ENCODE measurements at regions not wholly inside any gene's neighbourhood (a gene's known extent, or its start where the extent isn't known, plus 50 kb on each side); places are given as distances from the start of the nearest gene placed in this dataset.

DNA sequence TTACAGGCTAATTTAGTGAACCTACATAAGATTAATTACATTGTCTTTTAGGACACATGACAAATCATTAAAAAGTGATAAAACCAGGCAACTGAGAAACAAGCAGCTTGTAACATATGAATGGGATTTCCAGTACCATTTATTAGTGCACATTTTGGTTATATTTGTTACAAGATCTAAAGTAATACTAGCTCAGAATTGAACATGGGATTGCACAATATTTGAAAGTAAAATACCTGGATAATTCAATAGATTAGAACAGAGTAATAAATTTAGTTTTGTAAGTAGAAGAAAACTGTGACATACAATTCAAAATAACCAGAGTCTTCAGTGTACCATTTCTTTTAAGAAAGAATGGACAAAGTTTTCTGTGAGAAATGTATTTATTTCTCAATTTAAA, 1400.7 kb upstream of the ACVR2A start:
- no peaks in the 10 kb centered on the region for H3F3A ChIP-seq (replicated peaks; ENCODE audit: low read depth)
- DNase-seq (ENCODE audit: low spot score), result no peak
- H3K4me3 ChIP-seq, result no peak overlapping the region
- H3K4me2 ChIP-seq, result no peak overlapping the region
- H3K36me3 ChIP-seq (ENCODE audit: insufficient read depth), result no peaks in the 10 kb centered on the region
- no peak for ATAC-seq
- no peak overlapping the region for H3K27ac Mint-ChIP-seq
- H3K9me3 Mint-ChIP-seq, result peaks cover 3% of the 10 kb centered on the region; the same call in 1 of the 3 replicates
- H3K27me3 ChIP-seq (ENCODE audit: insufficient read depth), result no peaks in the 10 kb centered on the region
- peaks cover 4% of the 10 kb centered on the region for H3K4me1 Mint-ChIP-seq
- H3K79me2 ChIP-seq (replicated peaks; ENCODE audit: insufficient read depth), result no peaks in the 10 kb centered on the region
- no peak overlapping the region for H2AFZ ChIP-seq
- peaks cover 6% of the 10 kb centered on the region; the same call in 1 of the 2 replicates for H3K4me1 ChIP-seq (ENCODE audit: insufficient read depth)
- no peak overlapping the region for H3K4me3 Mint-ChIP-seq
- H3K9me2 ChIP-seq (ENCODE audit: insufficient read depth), result no peaks in the 10 kb centered on the region
- TF ChIP-seq EZH2phosphoT487 (IDR thresholded peaks at IDR 0.05; ENCODE audit: unreplicated experiment), result no peak
- TF ChIP-seq JUNB (IDR thresholded peaks at IDR 0.05; ENCODE audit: unreplicated experiment), result no peak
- no peak for TF ChIP-seq STAT1 (IDR thresholded peaks at IDR 0.05; ENCODE audit: unreplicated experiment)
- TF ChIP-seq, protein P1, sequence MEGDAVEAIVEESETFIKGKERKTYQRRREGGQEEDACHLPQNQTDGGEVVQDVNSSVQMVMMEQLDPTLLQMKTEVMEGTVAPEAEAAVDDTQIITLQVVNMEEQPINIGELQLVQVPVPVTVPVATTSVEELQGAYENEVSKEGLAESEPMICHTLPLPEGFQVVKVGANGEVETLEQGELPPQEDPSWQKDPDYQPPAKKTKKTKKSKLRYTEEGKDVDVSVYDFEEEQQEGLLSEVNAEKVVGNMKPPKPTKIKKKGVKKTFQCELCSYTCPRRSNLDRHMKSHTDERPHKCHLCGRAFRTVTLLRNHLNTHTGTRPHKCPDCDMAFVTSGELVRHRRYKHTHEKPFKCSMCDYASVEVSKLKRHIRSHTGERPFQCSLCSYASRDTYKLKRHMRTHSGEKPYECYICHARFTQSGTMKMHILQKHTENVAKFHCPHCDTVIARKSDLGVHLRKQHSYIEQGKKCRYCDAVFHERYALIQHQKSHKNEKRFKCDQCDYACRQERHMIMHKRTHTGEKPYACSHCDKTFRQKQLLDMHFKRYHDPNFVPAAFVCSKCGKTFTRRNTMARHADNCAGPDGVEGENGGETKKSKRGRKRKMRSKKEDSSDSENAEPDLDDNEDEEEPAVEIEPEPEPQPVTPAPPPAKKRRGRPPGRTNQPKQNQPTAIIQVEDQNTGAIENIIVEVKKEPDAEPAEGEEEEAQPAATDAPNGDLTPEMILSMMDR (conservative IDR thresholded peaks at IDR 0.05; ENCODE audit: low read depth in 2 of 2), result no peak
- no peak for TF ChIP-seq ZNF114 (CRISPR knock-in tag; IDR thresholded peaks at IDR 0.05)
- TF ChIP-seq, protein P2, sequence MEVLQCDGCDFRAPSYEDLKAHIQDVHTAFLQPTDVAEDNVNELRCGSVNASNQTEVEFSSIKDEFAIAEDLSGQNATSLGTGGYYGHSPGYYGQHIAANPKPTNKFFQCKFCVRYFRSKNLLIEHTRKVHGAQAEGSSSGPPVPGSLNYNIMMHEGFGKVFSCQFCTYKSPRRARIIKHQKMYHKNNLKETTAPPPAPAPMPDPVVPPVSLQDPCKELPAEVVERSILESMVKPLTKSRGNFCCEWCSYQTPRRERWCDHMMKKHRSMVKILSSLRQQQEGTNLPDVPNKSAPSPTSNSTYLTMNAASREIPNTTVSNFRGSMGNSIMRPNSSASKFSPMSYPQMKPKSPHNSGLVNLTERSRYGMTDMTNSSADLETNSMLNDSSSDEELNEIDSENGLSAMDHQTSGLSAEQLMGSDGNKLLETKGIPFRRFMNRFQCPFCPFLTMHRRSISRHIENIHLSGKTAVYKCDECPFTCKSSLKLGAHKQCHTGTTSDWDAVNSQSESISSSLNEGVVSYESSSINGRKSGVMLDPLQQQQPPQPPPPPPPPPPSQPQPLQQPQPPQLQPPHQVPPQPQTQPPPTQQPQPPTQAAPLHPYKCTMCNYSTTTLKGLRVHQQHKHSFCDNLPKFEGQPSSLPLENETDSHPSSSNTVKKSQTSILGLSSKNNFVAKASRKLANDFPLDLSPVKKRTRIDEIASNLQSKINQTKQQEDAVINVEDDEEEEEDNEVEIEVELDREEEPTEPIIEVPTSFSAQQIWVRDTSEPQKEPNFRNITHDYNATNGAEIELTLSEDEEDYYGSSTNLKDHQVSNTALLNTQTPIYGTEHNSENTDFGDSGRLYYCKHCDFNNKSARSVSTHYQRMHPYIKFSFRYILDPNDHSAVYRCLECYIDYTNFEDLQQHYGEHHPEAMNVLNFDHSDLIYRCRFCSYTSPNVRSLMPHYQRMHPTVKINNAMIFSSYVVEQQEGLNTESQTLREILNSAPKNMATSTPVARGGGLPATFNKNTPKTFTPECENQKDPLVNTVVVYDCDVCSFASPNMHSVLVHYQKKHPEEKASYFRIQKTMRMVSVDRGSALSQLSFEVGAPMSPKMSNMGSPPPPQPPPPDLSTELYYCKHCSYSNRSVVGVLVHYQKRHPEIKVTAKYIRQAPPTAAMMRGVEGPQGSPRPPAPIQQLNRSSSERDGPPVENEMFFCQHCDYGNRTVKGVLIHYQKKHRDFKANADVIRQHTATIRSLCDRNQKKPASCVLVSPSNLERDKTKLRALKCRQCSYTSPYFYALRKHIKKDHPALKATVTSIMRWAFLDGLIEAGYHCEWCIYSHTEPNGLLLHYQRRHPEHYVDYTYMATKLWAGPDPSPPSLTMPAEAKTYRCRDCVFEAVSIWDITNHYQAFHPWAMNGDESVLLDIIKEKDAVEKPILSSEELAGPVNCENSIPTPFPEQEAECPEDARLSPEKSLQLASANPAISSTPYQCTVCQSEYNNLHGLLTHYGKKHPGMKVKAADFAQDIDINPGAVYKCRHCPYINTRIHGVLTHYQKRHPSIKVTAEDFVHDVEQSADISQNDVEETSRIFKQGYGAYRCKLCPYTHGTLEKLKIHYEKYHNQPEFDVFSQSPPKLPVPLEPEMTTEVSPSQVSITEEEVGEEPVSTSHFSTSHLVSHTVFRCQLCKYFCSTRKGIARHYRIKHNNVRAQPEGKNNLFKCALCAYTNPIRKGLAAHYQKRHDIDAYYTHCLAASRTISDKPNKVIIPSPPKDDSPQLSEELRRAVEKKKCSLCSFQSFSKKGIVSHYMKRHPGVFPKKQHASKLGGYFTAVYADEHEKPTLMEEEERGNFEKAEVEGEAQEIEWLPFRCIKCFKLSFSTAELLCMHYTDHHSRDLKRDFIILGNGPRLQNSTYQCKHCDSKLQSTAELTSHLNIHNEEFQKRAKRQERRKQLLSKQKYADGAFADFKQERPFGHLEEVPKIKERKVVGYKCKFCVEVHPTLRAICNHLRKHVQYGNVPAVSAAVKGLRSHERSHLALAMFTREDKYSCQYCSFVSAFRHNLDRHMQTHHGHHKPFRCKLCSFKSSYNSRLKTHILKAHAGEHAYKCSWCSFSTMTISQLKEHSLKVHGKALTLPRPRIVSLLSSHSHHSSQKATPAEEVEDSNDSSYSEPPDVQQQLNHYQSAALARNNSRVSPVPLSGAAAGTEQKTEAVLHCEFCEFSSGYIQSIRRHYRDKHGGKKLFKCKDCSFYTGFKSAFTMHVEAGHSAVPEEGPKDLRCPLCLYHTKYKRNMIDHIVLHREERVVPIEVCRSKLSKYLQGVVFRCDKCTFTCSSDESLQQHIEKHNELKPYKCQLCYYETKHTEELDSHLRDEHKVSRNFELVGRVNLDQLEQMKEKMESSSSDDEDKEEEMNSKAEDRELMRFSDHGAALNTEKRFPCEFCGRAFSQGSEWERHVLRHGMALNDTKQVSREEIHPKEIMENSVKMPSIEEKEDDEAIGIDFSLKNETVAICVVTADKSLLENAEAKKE (CRISPR knock-in tag; IDR thresholded peaks at IDR 0.05), result no peak
- TF ChIP-seq CREB1 (CRISPR knock-in tag; IDR thresholded peaks at IDR 0.05; ENCODE audit: low read depth), result no peak
- TF ChIP-seq POLR2AphosphoS5 (IDR thresholded peaks at IDR 0.05; ENCODE audit: low read depth), result no peak
- TF ChIP-seq ZNF331 (CRISPR knock-in tag; IDR thresholded peaks at IDR 0.05; ENCODE audit: low read depth), result no peak
- TF ChIP-seq, protein P3, sequence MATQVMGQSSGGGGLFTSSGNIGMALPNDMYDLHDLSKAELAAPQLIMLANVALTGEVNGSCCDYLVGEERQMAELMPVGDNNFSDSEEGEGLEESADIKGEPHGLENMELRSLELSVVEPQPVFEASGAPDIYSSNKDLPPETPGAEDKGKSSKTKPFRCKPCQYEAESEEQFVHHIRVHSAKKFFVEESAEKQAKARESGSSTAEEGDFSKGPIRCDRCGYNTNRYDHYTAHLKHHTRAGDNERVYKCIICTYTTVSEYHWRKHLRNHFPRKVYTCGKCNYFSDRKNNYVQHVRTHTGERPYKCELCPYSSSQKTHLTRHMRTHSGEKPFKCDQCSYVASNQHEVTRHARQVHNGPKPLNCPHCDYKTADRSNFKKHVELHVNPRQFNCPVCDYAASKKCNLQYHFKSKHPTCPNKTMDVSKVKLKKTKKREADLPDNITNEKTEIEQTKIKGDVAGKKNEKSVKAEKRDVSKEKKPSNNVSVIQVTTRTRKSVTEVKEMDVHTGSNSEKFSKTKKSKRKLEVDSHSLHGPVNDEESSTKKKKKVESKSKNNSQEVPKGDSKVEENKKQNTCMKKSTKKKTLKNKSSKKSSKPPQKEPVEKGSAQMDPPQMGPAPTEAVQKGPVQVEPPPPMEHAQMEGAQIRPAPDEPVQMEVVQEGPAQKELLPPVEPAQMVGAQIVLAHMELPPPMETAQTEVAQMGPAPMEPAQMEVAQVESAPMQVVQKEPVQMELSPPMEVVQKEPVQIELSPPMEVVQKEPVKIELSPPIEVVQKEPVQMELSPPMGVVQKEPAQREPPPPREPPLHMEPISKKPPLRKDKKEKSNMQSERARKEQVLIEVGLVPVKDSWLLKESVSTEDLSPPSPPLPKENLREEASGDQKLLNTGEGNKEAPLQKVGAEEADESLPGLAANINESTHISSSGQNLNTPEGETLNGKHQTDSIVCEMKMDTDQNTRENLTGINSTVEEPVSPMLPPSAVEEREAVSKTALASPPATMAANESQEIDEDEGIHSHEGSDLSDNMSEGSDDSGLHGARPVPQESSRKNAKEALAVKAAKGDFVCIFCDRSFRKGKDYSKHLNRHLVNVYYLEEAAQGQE (IDR thresholded peaks at IDR 0.05; ENCODE audit: unreplicated experiment), result no peak
- no peak for TF ChIP-seq EZH2 (IDR thresholded peaks at IDR 0.05; ENCODE audit: low read depth, unreplicated experiment)
- no peak for TF ChIP-seq NANOG (IDR thresholded peaks at IDR 0.05; ENCODE audit: borderline replicate concordance)
- TF ChIP-seq, protein P4, sequence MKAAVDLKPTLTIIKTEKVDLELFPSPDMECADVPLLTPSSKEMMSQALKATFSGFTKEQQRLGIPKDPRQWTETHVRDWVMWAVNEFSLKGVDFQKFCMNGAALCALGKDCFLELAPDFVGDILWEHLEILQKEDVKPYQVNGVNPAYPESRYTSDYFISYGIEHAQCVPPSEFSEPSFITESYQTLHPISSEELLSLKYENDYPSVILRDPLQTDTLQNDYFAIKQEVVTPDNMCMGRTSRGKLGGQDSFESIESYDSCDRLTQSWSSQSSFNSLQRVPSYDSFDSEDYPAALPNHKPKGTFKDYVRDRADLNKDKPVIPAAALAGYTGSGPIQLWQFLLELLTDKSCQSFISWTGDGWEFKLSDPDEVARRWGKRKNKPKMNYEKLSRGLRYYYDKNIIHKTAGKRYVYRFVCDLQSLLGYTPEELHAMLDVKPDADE (IDR thresholded peaks at IDR 0.05), result no peak
- H4K20me1 ChIP-seq (replicated peaks; ENCODE audit: insufficient read depth), result no peaks in the 10 kb centered on the region
- no peaks in the 10 kb centered on the region for H3K27me3 Mint-ChIP-seq (ENCODE audit: insufficient read depth, low read depth, poor library complexity)
- no peak overlapping the region for H3K27ac ChIP-seq (ENCODE audit: low read depth)
- H3K36me3 Mint-ChIP-seq (ENCODE audit: low read depth), result peaks cover 6% of the 10 kb centered on the region; the same call in 2 of the 3 replicates

Measured in GM23338 (cell line).